HUES6 (cell line): ENCODE measurements at regions not wholly inside any gene's neighbourhood (a gene's known extent, or its start where the extent isn't known, plus 50 kb on each side); places are given as distances from the start of the nearest gene placed in this dataset.

Experiments used
- H3K27ac ChIP-seq: 2 replicates; pipeline ENCODE4 v1.7.0; 2013; ENCODE audit warnings: low read depth, mild to moderate bottlenecking, low read length, inconsistent platforms
- H3K27me3 ChIP-seq: 2 replicates; pipeline ENCODE4 v1.6.1; 2013; ENCODE audit warnings: low read length; ENCODE audit not compliant: control insufficient read depth, insufficient read depth
- H3K36me3 ChIP-seq: 2 replicates; pipeline ENCODE4 v1.6.1; 2013; ENCODE audit warnings: low read length; ENCODE audit not compliant: control insufficient read depth, insufficient read depth
- H3K4me1 ChIP-seq: 2 replicates; pipeline ENCODE4 v1.6.1; 2013; ENCODE audit warnings: low read length; ENCODE audit not compliant: control insufficient read depth, insufficient read depth
- H3K4me3 ChIP-seq: 2 replicates; pipeline ENCODE4 v1.5.1; 2013; ENCODE audit warnings: low read depth, low read length
- H3K9ac ChIP-seq: one replicate; pipeline ENCODE4 v1.6.1; 2013; ENCODE audit warnings: mild to moderate bottlenecking, low read length
- H3K9me3 ChIP-seq: 2 replicates; pipeline ENCODE4 v1.6.1; 2013; ENCODE audit warnings: low read depth, low read length; ENCODE audit not compliant: control insufficient read depth, insufficient read depth

DNA sequence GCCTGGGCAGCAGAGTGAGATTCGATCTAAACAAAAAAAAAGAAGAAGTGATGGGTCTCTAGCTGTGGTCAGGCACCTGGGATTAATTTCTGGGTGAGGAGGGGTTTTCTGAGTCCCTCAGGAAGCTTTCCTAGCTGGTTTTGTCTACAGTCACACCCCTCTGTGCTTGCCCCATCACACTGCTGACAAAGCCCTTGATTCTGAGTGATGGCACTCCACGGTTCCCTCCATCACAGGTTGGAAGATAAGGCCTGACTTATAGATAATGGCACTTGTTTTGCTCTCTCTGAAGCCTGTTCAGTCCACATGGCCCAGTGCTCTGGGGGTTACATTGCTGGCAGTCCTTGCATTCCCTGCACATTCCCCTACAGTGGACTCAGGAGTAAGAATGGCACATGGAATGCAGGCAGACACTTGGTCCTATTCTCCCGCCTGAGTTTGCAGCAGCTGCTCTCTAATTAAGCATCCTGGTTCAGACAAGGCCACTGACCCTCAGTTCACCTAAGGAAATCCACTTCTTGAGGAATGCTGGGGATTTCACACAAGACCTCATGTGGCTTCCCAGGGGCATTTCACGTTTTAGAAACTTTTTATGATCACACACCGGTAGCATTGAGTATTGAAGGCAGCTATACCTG lies 81.0 kb upstream of the NMNAT3 start:
- no peaks in the 10 kb centered on the region for H3K4me1 ChIP-seq
- no peak overlapping the region for H3K4me3 ChIP-seq
- no peak overlapping the region for H3K27ac ChIP-seq
- H3K9me3 ChIP-seq: no peaks in the 10 kb centered on the region
- H3K9ac ChIP-seq: no peak overlapping the region
- no peaks in the 10 kb centered on the region for H3K36me3 ChIP-seq
- H3K27me3 ChIP-seq: no peaks in the 10 kb centered on the region

DNA sequence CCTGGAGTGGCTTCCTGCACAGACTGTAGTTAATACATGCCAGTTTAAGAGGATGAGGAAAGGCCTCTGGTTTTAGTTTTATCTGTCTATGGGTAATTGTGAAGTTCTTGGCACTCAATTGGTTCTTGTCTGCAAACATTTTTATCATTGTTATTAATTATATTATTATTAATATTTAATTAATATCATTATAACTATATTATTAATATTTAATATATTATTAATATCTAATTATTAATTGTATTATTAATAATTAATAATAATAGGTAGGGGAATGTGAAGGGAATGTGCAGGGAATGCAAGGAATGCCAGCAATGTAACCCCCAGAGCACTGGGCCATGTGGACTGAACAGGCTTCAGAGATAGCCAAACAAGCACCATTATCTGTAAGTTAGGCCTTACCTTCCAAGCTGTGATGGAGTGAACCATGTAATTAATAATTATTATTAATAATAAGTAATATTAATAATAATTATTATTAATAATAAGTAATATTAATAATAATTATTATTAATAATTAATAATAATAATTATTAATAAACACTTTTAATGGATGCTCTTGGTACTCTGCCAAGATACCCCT lies 79.8 kb upstream of the NMNAT3 start:
- Histone ChIP-seq H3K4me3 (no peak overlapping the region), H3K27me3 (no peaks in the 10 kb centered on the region), H3K36me3 (no peaks in the 10 kb centered on the region), H3K9ac (no peak overlapping the region), H3K4me1 (no peaks in the 10 kb centered on the region), H3K9me3 (no peaks in the 10 kb centered on the region), H3K27ac (no peak overlapping the region)

DNA sequence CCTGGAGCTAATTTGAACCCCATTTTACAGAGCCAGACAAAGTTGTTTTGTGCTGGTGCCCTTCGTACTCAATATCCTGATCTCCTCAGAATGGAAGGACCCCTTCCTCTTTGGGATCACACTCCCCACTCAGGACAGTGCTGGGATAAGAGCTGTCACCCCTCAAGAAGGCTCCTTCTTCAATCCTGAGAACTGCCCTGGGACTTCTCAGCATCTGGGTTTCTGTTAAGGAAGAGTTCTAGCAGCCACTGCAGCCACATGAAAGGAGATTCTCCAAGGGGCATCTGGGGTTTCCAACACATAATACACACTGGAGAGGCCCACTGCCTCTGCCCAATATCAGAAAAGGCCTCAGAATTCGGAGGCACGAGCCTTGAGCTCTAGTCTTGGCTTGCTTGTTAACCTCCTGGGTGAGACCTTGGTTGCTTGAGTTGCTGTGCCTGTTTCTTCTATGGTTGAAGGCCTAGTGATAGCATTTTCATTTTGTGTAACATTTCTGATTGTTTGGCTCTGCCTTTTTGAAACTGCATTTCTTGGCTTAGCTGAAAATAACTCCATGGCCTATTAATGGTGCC lies 78.8 kb upstream of the NMNAT3 start:
- H3K9ac ChIP-seq: no peak overlapping the region
- H3K4me3 ChIP-seq: no peak overlapping the region
- H3K4me1 ChIP-seq: no peaks in the 10 kb centered on the region
- no peaks in the 10 kb centered on the region for H3K27me3 ChIP-seq
- H3K27ac ChIP-seq: no peak overlapping the region
- peaks cover 1% of the 10 kb centered on the region; the same call in 1 of the 2 replicates for H3K9me3 ChIP-seq
- H3K36me3 ChIP-seq: no peaks in the 10 kb centered on the region

- no peak overlapping the region for H3K27ac ChIP-seq
- H3K4me1 ChIP-seq: no peaks in the 10 kb centered on the region
- H3K9ac ChIP-seq: no peak overlapping the region
- no peaks in the 10 kb centered on the region for H3K27me3 ChIP-seq
- H3K4me3 ChIP-seq: no peak overlapping the region
- H3K9me3 ChIP-seq: peaks cover 4% of the 10 kb centered on the region; the same call in 1 of the 2 replicates
- H3K36me3 ChIP-seq: no peaks in the 10 kb centered on the region
Observed at GRCh38 chr3:139755551-139755950, 77.8 kb upstream of the NMNAT3 start.

DNA sequence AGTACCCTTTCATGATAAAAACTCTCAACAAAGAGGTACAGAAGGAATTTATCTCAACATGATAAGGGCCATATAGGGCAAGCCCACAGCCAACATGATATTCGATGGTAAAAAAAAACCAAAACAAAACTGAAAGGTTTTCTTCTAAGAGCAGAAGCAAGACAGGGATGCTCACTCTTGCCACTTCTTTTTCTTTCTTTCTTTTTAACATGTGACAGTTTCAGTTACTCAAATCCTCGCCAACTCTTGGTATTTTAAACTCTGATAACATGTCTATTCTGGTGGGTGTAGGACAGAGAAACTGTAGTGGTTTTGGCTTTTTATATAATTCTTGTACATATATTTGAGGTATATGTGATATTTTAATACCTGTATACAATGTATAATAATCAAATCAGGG lies 74.0 kb upstream of the NMNAT3 start:
- no peaks in the 10 kb centered on the region for H3K36me3 ChIP-seq
- H3K9me3 ChIP-seq: peaks cover 4% of the 10 kb centered on the region; the same call in 1 of the 2 replicates
- H3K4me3 ChIP-seq: no peak overlapping the region
- no peaks in the 10 kb centered on the region for H3K27me3 ChIP-seq
- H3K4me1 ChIP-seq: peaks cover 2% of the 10 kb centered on the region
- H3K9ac ChIP-seq: no peak overlapping the region
- H3K27ac ChIP-seq: no peak overlapping the region

- peaks cover 1% of the 10 kb centered on the region; the same call in 1 of the 2 replicates for H3K9me3 ChIP-seq
- no peak overlapping the region for H3K9ac ChIP-seq
- no peaks in the 10 kb centered on the region for H3K36me3 ChIP-seq
- no peak overlapping the region for H3K27ac ChIP-seq
- no peaks in the 10 kb centered on the region for H3K27me3 ChIP-seq
- no peak overlapping the region for H3K4me3 ChIP-seq
- peaks cover 18% of the 10 kb centered on the region for H3K4me1 ChIP-seq
Observed at GRCh38 chr3:139746481-139746880, 68.7 kb upstream of the NMNAT3 start.

DNA sequence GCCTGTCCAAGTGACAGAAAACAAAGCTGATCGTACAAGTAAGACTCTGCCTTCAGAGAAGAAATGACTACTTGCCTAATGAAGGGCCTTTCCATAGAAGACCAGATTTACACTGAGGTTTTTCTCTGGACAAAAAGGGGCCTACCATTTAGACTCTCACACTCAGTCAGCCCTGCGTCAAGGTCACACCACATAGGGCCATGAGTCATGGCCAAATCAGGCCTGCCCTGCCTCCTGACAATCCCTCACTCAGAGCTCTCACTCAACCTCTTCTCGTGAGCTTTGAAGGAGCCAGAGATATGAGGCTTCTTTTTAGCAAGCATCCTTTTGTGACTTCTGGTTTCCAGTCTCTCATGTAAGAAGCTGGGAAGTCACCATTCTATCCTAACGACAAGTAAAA lies 68.1 kb upstream of the NMNAT3 start:
- H3K27me3 ChIP-seq: no peaks in the 10 kb centered on the region
- 0 out of 2 replicates have a peak overlapping the region, but pooled peaks have one; percentile 19 for H3K27ac ChIP-seq
- no peak overlapping the region for H3K9ac ChIP-seq
- no peaks in the 10 kb centered on the region for H3K36me3 ChIP-seq
- H3K4me3 ChIP-seq: no peak overlapping the region
- no peaks in the 10 kb centered on the region; the same call in 1 of the 2 replicates for H3K9me3 ChIP-seq
- H3K4me1 ChIP-seq: peaks cover 18% of the 10 kb centered on the region

DNA sequence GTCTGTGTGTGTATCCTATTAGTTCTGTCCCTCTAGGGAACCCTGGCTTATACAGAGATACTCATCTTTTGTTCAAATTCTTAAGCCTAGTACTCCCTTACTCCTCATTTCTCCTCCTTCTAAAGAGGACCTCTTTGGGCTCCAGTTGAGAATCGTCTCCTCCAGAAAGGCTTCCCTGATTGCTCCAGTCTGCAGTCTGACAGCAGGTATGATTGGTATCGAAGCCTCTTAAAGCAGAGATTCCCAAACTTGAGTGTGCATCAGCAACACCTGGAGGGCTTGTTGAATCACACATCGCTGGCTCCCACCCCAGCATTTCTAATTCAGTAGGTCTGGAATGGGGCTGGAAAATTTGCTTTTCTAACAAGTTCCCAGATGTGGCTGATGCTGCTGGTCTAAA lies 60.9 kb upstream of the NMNAT3 start:
- Histone ChIP-seq H3K36me3 (no peaks in the 10 kb centered on the region), H3K9ac (no peak overlapping the region), H3K9me3 (no peaks in the 10 kb centered on the region), H3K27me3 (no peaks in the 10 kb centered on the region), H3K27ac (no peak overlapping the region), H3K4me1 (no peaks in the 10 kb centered on the region), H3K4me3 (no peak overlapping the region)

GRCh38 chr3:139737682-139738361 lies 60.0 kb upstream of the NMNAT3 start:
- Histone ChIP-seq H3K9ac (no peak overlapping the region), H3K4me1 (no peaks in the 10 kb centered on the region), H3K27ac (no peak overlapping the region), H3K9me3 (no peaks in the 10 kb centered on the region), H3K36me3 (no peaks in the 10 kb centered on the region), H3K27me3 (no peaks in the 10 kb centered on the region), H3K4me3 (no peak overlapping the region)

- no peaks in the 10 kb centered on the region for H3K4me1 ChIP-seq
Observed at GRCh38 chr3:139735191-139735590, 57.4 kb upstream of the NMNAT3 start.

GRCh38 chr3:139732729-139733128 lies 55.0 kb upstream of the NMNAT3 start:
- H3K9ac ChIP-seq: no peak overlapping the region
- H3K4me3 ChIP-seq: no peak overlapping the region
- no peaks in the 10 kb centered on the region for H3K9me3 ChIP-seq
- H3K4me1 ChIP-seq: no peaks in the 10 kb centered on the region
- H3K36me3 ChIP-seq: no peaks in the 10 kb centered on the region
- 0 out of 2 replicates have a peak, but pooled peaks cover 5% of the 10 kb centered on the region for H3K27me3 ChIP-seq
- no peak overlapping the region for H3K27ac ChIP-seq

More at GRCh38 chr3:139735191-139735590, 57.4 kb upstream of the NMNAT3 start:
- Histone ChIP-seq H3K9me3 (no peaks in the 10 kb centered on the region), H3K27ac (no peak overlapping the region), H3K9ac (no peak overlapping the region), H3K27me3 (0 out of 2 replicates have a peak, but pooled peaks cover 5% of the 10 kb centered on the region), H3K4me3 (no peak overlapping the region), H3K36me3 (no peaks in the 10 kb centered on the region)
